C4-2B (cell line): ENCODE measurements at regions not wholly inside any gene's neighbourhood (a gene's known extent, or its start where the extent isn't known, plus 50 kb on each side); places are given as distances from the start of the nearest gene placed in this dataset.

ENCODE experiments used
- H3K27ac ChIP-seq: fragments of 450-650 bp; 2 replicates; pipeline ENCODE4 v1.5.1; 2017
- CTCF ChIP-seq: fragments of 450-650 bp; conservative IDR thresholded peaks from 2 replicates; pipeline ENCODE4 v1.5.1; 2017; ENCODE audit warnings: mild to moderate bottlenecking
- ZFX ChIP-seq: fragments of 450-650 bp; IDR thresholded peaks from 2 replicates; pipeline ENCODE4 v1.6.1; 2017

GRCh38 chr3:72240531-72240930 is 455.6 kb upstream of the PROK2 start:
- no peak overlapping the region for H3K27ac ChIP-seq
- TF ChIP-seq CTCF (no peak), ZFX (no peak)

DNA sequence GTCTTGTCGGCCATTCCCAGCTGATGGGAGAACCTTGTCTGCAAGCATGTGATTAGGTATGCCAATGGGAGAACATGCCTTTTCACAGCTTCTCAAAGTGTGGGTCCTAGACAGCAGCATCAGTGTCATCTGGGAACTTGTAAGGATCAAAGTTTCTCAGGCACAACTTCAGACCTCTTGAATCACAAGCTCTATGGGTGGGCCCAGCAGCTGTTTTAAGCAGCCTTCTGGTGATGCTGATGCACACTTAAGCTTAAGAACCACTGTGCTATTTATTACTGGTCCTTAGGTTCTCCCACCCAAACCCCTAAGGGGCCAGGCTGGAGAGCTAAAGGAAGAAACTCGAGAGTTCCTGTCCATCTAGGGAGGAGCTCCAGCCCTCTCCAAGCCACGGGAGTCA is 453.9 kb upstream of the PROK2 start:
- no peak overlapping the region for H3K27ac ChIP-seq
- TF ChIP-seq CTCF (no peak), ZFX (no peak)

DNA sequence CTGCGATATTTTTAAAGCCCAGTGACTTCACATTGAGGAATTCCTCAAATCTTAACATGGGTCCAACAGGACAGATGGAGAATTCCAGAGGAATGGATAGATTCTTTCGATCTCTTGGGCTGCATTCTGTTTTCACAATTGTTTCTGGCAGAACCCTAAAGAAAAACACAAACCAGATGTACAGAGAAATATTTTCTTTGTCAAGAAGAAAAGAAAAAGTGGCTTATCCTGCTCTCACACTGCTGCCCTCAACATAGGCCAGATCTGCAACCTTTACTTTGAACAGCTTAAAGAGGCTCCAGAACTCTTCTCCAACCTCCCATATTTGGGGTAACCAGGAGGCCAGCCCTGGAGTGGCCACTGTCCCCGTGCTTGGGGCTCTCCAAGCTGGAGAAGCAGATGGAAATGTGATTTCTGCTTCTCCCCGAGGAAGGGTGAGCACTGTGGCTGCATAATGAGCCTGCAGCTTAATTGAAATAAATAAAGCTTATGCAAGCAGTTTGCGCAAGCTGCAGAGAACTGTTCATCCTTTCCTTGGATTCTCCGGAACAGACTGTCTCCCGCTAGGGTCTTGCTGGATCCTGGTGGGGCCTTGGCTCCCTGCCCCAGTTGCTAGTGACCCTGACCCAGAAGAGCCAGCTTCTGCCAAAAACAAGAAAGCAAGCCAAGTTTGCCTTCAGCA is 453.2 kb upstream of the PROK2 start:
- no peak for TF ChIP-seq CTCF
- H3K27ac ChIP-seq: no peak overlapping the region

- H3K27ac ChIP-seq: no peak overlapping the region
- TF ChIP-seq ZFX (no peak), CTCF (no peak)
Measured at GRCh38 chr3:72237679-72238009, 452.7 kb upstream of the PROK2 start.

DNA sequence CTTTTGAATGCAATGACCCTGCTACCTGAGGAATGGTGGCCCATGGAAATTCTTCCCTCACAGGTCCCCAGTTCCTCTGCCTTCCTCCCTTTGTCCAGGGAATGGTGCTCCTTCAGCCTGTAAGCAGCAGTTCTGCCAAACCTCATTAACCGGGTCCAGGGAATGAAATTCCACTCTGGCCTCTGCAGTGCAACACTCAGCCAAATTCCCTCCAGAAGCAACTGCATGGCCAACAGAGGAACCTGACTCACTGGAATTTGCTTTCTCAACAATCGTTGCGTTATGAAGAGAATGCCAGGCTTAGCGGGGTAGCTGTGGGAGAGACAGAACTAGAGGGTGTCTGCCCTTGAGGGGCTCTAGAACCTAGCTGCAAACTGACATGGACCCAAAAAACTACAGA is 449.4 kb upstream of the PROK2 start:
- TF ChIP-seq ZFX (no peak), CTCF (no peak)
- H3K27ac ChIP-seq: no peak overlapping the region

DNA sequence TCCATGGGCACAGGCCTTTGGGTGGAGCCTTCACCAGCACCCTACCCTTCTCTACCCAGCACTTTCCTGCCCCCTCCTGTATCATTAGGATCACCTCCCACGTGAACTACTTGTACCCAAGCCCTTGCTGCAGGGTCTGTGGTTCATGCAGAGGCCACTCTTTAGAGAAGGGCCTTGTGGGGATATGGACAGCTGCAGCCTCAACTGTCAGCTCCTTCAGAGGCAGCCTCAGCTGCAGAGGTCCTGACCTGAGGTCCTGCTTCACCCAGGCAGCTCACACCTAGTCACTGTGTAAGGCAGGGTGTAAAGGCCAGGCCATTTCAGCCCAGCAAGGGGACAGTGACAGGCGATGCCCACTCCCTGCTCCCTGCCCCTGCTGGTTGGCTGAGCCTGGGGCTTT is 448.6 kb upstream of the PROK2 start:
- no peak overlapping the region for H3K27ac ChIP-seq
- no peak for TF ChIP-seq ZFX
- no peak for TF ChIP-seq CTCF

DNA sequence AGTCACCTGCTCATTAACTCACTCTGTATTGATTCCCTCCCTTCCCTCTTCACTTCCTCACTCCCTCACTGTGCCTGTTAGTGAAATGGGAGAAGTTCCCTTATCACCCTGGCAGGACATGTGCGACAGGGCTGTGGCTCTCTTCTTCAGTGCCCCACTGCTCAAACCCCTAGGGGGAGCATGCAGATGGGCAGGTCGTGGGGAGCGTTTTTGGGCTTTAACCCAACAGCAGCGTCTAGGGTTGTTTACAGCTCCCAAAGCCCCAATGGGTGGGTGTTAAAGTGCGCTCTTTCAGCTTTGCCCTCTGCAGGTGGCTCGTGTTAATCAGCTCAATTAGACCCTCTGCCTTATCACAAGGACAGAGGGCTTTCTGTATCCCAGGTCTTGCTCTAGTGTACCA is 447.8 kb upstream of the PROK2 start:
- TF ChIP-seq ZFX (no peak), CTCF (no peak)
- no peak overlapping the region for H3K27ac ChIP-seq
